NT2/D1 (cell line): ENCODE measurements at regions not wholly inside any gene's neighbourhood (a gene's known extent, or its start where the extent isn't known, plus 50 kb on each side); places are given as distances from the start of the nearest gene placed in this dataset.
"Not testable (repeated sequence)": the region's sequence is repeated elsewhere in the genome, so short reads cannot be mapped to it uniquely, and the experiment has no call there.

Experiments
- DNase-seq: peaks from one replicate; pipeline ENCODE4 v3.0.0-alpha.2; 2011; ENCODE audit warnings: low read depth, low spot score
- H3K27me3 ChIP-seq: 2 replicates; pipeline ENCODE4 v1.6.0; 2011; ENCODE audit warnings: mild to moderate bottlenecking; ENCODE audit not compliant: insufficient read length, insufficient read depth
- H3K36me3 ChIP-seq: 2 replicates; pipeline ENCODE4 v1.6.1; 2011; ENCODE audit warnings: mild to moderate bottlenecking, low read length, mixed read lengths; ENCODE audit not compliant: insufficient read depth, insufficient read length
- H3K4me1 ChIP-seq: 2 replicates; pipeline ENCODE4 v1.5.1; 2011; ENCODE audit not compliant: insufficient read depth, insufficient read length
- H3K4me3 ChIP-seq: 2 replicates; pipeline ENCODE4 v1.5.1; 2011; ENCODE audit warnings: low read depth; ENCODE audit not compliant: insufficient read length
- H3K9ac ChIP-seq: 2 replicates; pipeline ENCODE4 v1.6.0; 2011; ENCODE audit warnings: low read depth; ENCODE audit not compliant: insufficient read length
- H3K9me3 ChIP-seq: 2 replicates; pipeline ENCODE4 v1.5.1; 2011; ENCODE audit warnings: mild to moderate bottlenecking, low read length; ENCODE audit not compliant: insufficient read depth
- SUZ12 ChIP-seq: IDR thresholded peaks from 2 replicates; pipeline ENCODE4 v1.6.1; 2011; ENCODE audit not compliant: insufficient read length, insufficient read depth; ENCODE audit errors: extremely low read depth
- YY1 ChIP-seq: IDR thresholded peaks from 2 replicates; pipeline ENCODE4 v1.6.1; 2011; ENCODE audit not compliant: insufficient read length, insufficient read depth
- ZNF274 ChIP-seq: IDR thresholded peaks from 2 replicates; pipeline ENCODE4 v1.6.1; 2011; ENCODE audit warnings: mild to moderate bottlenecking, low read depth, low read length

- H3K4me3 ChIP-seq, result no peak overlapping the region
- peak; percentile 38 for DNase-seq
Observed at GRCh38 chr3:8317661-8318649, 183.7 kb upstream of the LMCD1 start.

GRCh38 chr3:8319935-8320634 is 181.5 kb upstream of the LMCD1 start:
- Histone ChIP-seq H3K4me3 (no peak overlapping the region), H3K36me3 (no peaks in the 10 kb centered on the region), H3K4me1 (no peaks in the 10 kb centered on the region), H3K9ac (no peak overlapping the region), H3K9me3 (0 out of 2 replicates have a peak, but pooled peaks cover under 1% of the 10 kb centered on the region), H3K27me3 (no peaks in the 10 kb centered on the region)
- no peak for TF ChIP-seq ZNF274
- no peak for TF ChIP-seq SUZ12
- TF ChIP-seq YY1, result no peak
- DNase-seq, result no peak

More at GRCh38 chr3:8317661-8318649, 183.7 kb upstream of the LMCD1 start:
- H3K27me3 ChIP-seq, result no peaks in the 10 kb centered on the region
- H3K36me3 ChIP-seq, result no peaks in the 10 kb centered on the region
- no peak overlapping the region for H3K9ac ChIP-seq
- no peaks in the 10 kb centered on the region for H3K4me1 ChIP-seq
- no peak for TF ChIP-seq SUZ12
- no peak for TF ChIP-seq ZNF274
- TF ChIP-seq YY1, result no peak
- H3K9me3 ChIP-seq, result no peaks in the 10 kb centered on the region

GRCh38 chr3:8320711-8321458 is 180.7 kb upstream of the LMCD1 start:
- Histone ChIP-seq H3K9ac (no peak overlapping the region), H3K27me3 (no peaks in the 10 kb centered on the region), H3K4me3 (no peak overlapping the region), H3K36me3 (no peaks in the 10 kb centered on the region), H3K4me1 (no peaks in the 10 kb centered on the region), H3K9me3 (0 out of 2 replicates have a peak, but pooled peaks cover 9% of the 10 kb centered on the region)
- no peak for DNase-seq
- TF ChIP-seq ZNF274, result no peak
- no peak for TF ChIP-seq YY1
- TF ChIP-seq SUZ12, result no peak

GRCh38 chr3:8324747-8325146 is 176.9 kb upstream of the LMCD1 start:
- Histone ChIP-seq H3K4me1 (no peaks in the 10 kb centered on the region), H3K9ac (no peak overlapping the region), H3K9me3 (0 out of 2 replicates have a peak, but pooled peaks cover 10% of the 10 kb centered on the region), H3K4me3 (no peak overlapping the region), H3K36me3 (no peaks in the 10 kb centered on the region), H3K27me3 (no peaks in the 10 kb centered on the region)
- no peak for TF ChIP-seq SUZ12
- TF ChIP-seq ZNF274, result no peak
- TF ChIP-seq YY1, result no peak
- DNase-seq, result peak; percentile 42

- no peaks in the 10 kb centered on the region for H3K36me3 ChIP-seq
- no peaks in the 10 kb centered on the region for H3K27me3 ChIP-seq
- TF ChIP-seq YY1 (no peak), ZNF274 (no peak), SUZ12 (no peak)
- DNase-seq, result no peak
- H3K4me3 ChIP-seq, result no peak overlapping the region
- H3K9ac ChIP-seq, result no peak overlapping the region
- 0 out of 2 replicates have a peak, but pooled peaks cover 10% of the 10 kb centered on the region for H3K9me3 ChIP-seq
- H3K4me1 ChIP-seq, result no peaks in the 10 kb centered on the region
Observed at GRCh38 chr3:8325306-8325705, 176.3 kb upstream of the LMCD1 start.

DNA sequence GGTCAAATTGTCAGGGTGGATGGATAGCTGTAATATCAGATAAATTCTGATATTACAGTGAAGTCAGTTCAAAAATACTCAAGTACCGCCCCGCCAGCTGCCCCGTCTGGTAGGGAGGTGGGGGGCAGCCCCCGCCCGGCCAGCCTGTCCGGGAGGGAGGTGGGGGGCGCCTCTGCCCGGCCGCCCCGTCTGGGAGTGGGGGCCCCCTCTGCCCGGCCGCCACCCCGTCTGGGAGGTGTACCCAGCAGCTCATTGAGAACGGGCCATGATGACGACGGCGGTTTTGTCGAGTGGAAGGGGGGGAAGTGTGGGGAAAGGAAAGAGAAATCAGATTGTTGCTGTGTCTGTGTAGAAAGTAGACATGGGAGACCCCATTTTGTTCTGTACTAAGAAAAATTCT is 175.8 kb upstream of the LMCD1 start:
- DNase-seq, H3K9me3 ChIP-seq, H3K27me3 ChIP-seq, H3K36me3 ChIP-seq, H3K4me1 ChIP-seq, H3K9ac ChIP-seq, H3K4me3 ChIP-seq: not testable (repeated sequence)

GRCh38 chr3:8327739-8328138 is 173.9 kb upstream of the LMCD1 start:
- Histone ChIP-seq H3K4me3 (no peak overlapping the region), H3K27me3 (no peaks in the 10 kb centered on the region), H3K4me1 (no peaks in the 10 kb centered on the region), H3K36me3 (no peaks in the 10 kb centered on the region), H3K9ac (no peak overlapping the region), H3K9me3 (0 out of 2 replicates have a peak, but pooled peaks cover 10% of the 10 kb centered on the region)
- no peak for TF ChIP-seq SUZ12
- TF ChIP-seq YY1, result no peak
- no peak for TF ChIP-seq ZNF274
- DNase-seq, result no peak
